Left ventricle myocardium inferior (tissue), 1 donor: ENCODE measurements at regions not wholly inside any gene's neighbourhood (a gene's known extent, or its start where the extent isn't known, plus 50 kb on each side); places are given as distances from the start of the nearest gene placed in this dataset.

Source experiments
- DNase-seq: peaks from one replicate; pipeline ENCODE4 v3.0.0-alpha.2; 2020
- H3K27ac ChIP-seq: fragments of 200-600 bp; replicated peaks from 2 replicates; pipeline ENCODE4 v1.8.0; 2021
- H3K27me3 ChIP-seq: fragments of 200-600 bp; 2 replicates; pipeline ENCODE4 v1.8.0; 2021; ENCODE audit warnings: low read depth
- H3K36me3 ChIP-seq: fragments of 200-600 bp; 2 replicates; pipeline ENCODE4 v1.8.0; 2021
- H3K4me1 ChIP-seq: fragments of 200-600 bp; 2 replicates; pipeline ENCODE4 v1.8.0; 2021
- H3K4me3 ChIP-seq: fragments of 200-600 bp; 2 replicates; pipeline ENCODE4 v1.8.0; 2021; ENCODE audit warnings: mild to moderate bottlenecking, moderate library complexity
- H3K9me3 ChIP-seq: fragments of 200-600 bp; replicated peaks from 2 replicates; pipeline ENCODE4 v1.8.0; 2021
- intact Hi-C: fragments of 100-400 bp; cut with micrococcal nuclease; formaldehyde crosslinking; loops from one replicate; pipeline ENCODE4 v1.11.0; 2022
- TF ChIP-seq, protein P1 (sequence below): fragments of 200-600 bp; IDR thresholded peaks from 2 replicates; pipeline ENCODE4 v1.8.0; 2021; ENCODE audit warnings: antibody characterized with exemption, mild to moderate bottlenecking, borderline replicate concordance
- donor health status: DM: no; HTN: yes; CAD: no; lungs with severe emphysema.

DNA sequence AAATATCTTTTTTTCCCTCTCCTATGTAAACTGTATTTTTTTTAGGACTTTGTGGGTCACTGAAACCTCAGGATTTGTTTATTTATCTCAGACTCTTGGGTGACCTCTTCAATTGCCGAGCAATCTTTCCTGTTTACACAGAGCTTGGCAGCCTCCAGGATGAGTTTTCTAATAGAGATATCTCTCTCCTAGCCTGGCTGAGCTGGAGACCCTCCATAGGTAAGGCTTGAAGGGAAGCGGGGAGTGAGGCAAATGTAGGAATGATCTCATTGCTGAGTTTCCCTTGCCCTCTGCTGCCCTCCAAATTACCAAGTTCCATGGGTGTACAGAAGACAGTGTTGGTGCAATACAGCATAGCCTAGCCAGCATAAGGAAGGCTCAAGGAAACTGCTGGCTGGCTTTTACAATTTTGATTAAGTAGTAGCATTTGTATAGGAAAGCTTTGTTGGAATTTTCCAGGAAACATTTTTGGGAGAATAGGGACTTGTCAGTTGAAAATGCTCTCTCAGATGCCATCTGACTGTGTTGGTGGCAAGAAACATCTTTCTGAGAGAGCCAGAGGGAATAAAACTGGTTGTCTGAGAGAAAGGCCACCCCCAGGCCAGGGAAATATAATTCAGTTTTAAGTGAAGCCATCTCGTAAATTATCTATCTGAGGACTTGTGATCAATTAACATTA is 116.0 kb downstream of the NMUR2 start:
- Histone ChIP-seq H3K4me1 (peaks cover 20% of the 10 kb centered on the region), H3K27ac (peak overlapping the region; percentile 60), H3K4me3 (no peak overlapping the region), H3K9me3 (peaks cover 12% of the 10 kb centered on the region), H3K36me3 (no peaks in the 10 kb centered on the region), H3K27me3 (no peaks in the 10 kb centered on the region)
- intact Hi-C loops: no loop called here
- no peak for DNase-seq
- TF ChIP-seq, protein P1, sequence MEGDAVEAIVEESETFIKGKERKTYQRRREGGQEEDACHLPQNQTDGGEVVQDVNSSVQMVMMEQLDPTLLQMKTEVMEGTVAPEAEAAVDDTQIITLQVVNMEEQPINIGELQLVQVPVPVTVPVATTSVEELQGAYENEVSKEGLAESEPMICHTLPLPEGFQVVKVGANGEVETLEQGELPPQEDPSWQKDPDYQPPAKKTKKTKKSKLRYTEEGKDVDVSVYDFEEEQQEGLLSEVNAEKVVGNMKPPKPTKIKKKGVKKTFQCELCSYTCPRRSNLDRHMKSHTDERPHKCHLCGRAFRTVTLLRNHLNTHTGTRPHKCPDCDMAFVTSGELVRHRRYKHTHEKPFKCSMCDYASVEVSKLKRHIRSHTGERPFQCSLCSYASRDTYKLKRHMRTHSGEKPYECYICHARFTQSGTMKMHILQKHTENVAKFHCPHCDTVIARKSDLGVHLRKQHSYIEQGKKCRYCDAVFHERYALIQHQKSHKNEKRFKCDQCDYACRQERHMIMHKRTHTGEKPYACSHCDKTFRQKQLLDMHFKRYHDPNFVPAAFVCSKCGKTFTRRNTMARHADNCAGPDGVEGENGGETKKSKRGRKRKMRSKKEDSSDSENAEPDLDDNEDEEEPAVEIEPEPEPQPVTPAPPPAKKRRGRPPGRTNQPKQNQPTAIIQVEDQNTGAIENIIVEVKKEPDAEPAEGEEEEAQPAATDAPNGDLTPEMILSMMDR: no peak

DNA sequence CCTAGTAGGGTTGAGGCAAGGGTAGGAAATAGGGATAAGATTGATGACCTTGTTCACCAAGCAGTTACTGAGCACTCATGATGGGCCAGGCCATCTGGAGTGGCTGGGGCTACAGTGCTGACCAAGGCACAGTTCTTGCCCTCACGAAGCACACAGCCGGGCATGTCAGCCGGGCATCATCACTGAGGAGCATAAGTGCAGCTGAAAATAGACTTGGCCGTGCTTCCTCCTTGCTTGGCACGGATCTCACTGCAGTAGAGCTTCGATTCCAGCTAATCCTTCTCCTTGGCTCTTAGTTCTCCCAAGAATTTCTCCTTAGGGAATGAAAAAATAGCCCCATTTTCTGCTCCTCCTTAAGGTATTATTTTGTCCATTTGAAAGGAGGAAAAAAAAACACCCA is 116.6 kb downstream of the NMUR2 start:
- H3K36me3 ChIP-seq: no peaks in the 10 kb centered on the region
- DNase-seq: peak; percentile 74
- intact Hi-C loops: no loop called here
- peak overlapping the region; percentile 60 for H3K27ac ChIP-seq
- no peaks in the 10 kb centered on the region for H3K27me3 ChIP-seq
- peaks cover 20% of the 10 kb centered on the region for H3K4me1 ChIP-seq
- TF ChIP-seq, protein P1: no peak
- peaks cover 18% of the 10 kb centered on the region for H3K9me3 ChIP-seq
- H3K4me3 ChIP-seq: no peak overlapping the region

DNA sequence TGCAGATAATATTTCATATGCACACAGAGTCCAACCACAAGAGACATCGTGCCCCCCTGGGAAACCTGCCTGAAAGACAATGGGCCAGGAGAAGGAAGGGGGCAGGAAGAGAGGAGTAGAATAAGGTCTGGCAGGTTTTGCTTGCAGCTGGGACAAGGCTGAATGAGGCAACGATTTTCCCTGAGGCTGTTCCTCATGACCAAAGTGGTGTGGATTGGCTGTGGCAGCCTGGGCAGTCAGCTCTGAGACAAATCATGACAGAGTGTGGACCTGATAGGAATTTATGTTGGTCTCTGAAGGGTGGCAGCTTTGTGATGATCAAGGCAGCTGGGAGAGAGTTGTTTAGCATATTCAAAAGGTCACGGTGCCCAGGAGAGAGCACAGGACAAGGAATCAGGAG is 119.3 kb downstream of the NMUR2 start:
- Histone ChIP-seq H3K36me3 (no peaks in the 10 kb centered on the region), H3K9me3 (peaks cover 8% of the 10 kb centered on the region), H3K4me1 (peaks cover 20% of the 10 kb centered on the region), H3K27ac (no peak overlapping the region), H3K4me3 (no peak overlapping the region), H3K27me3 (no peaks in the 10 kb centered on the region)
- intact Hi-C loops: no loop called here
- TF ChIP-seq, protein P1: no peak
- no peak for DNase-seq

DNA sequence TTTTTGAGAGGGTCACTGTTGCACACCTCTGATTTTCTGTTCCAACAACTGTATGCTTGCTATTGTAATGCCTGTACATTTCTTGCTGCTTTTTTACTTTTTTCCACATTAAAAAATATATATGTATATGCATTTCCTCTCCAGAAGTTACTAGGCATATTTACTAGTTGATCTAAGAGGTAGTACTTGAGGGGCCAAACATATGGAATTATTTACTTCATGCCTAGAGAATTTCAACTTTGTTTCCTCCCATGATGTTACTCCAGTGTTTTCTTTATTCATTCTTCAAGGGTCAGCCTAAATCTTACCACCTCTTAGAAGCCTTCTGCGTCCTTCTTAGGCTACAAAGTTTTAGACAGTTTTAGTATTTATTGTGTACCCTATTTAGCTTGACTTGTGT is 122.7 kb downstream of the NMUR2 start:
- DNase-seq: no peak
- H3K27ac ChIP-seq: no peak overlapping the region
- H3K4me1 ChIP-seq: no peaks in the 10 kb centered on the region
- H3K36me3 ChIP-seq: no peaks in the 10 kb centered on the region
- intact Hi-C loops: no loop called here
- H3K9me3 ChIP-seq: peaks cover 8% of the 10 kb centered on the region
- H3K4me3 ChIP-seq: no peak overlapping the region
- H3K27me3 ChIP-seq: no peaks in the 10 kb centered on the region
- TF ChIP-seq, protein P1: no peak

DNA sequence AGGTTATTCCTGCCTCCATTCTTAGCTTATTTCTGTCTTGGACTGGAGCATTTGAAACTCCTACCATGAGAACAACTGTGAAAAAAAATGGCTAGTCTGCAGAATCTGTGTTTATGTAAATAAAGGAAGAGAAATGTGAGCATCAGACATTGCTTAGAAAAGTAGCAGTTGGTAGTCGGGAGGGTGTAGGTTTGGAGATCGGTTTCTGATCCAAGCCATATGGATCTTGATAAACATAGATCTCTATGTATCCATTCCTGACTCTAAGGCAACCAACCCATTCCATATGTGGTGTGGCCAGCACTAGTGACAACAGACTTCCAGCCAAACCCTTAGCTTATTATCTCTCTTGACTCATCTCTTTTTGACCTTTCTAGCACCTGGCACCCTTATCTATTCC is 127.1 kb downstream of the NMUR2 start:
- Histone ChIP-seq H3K9me3 (no peaks in the 10 kb centered on the region), H3K27ac (no peak overlapping the region), H3K36me3 (no peaks in the 10 kb centered on the region), H3K4me3 (no peak overlapping the region), H3K4me1 (peaks cover 21% of the 10 kb centered on the region), H3K27me3 (no peaks in the 10 kb centered on the region)
- intact Hi-C loops: no loop called here
- DNase-seq: no peak
- TF ChIP-seq, protein P1: no peak

DNA sequence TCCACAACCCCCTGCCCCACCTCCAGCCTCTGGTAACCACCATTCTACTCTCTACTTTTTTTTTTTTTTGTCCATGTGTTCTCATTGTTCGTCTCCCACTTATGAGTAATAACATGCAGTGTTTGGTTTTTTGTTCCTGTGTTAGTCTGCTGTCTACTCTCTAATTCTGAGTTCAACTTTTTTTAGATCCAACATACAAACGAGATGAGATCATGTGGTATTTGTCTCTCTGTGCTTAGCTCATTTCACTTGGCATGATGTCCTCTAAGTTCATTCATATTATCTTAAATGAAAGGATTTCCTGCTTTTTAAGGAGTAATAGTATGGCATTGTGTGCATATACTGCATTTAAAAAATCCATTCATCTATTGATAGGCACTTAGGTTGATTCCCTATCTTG is 130.9 kb downstream of the NMUR2 start:
- Histone ChIP-seq H3K27ac (peak overlapping the region; percentile 32), H3K4me1 (peaks cover 48% of the 10 kb centered on the region), H3K4me3 (no peak overlapping the region), H3K36me3 (no peaks in the 10 kb centered on the region), H3K9me3 (no peaks in the 10 kb centered on the region), H3K27me3 (no peaks in the 10 kb centered on the region)
- no peak for DNase-seq
- TF ChIP-seq, protein P1: no peak
- intact Hi-C loops: no loop called here
